Hematopoietic multipotent progenitor cell treated with erythropoietin and hydrocortisone succinate and interleukin-3 and kit ligand, for 6 days (in vitro differentiated cells): ENCODE measurements at regions not wholly inside any gene's neighbourhood (a gene's known extent, or its start where the extent isn't known, plus 50 kb on each side); places are given as distances from the start of the nearest gene placed in this dataset.

Experiments used
- DNase-seq: peaks from one replicate; pipeline ENCODE4 v3.0.0-alpha.2; 2015

DNA sequence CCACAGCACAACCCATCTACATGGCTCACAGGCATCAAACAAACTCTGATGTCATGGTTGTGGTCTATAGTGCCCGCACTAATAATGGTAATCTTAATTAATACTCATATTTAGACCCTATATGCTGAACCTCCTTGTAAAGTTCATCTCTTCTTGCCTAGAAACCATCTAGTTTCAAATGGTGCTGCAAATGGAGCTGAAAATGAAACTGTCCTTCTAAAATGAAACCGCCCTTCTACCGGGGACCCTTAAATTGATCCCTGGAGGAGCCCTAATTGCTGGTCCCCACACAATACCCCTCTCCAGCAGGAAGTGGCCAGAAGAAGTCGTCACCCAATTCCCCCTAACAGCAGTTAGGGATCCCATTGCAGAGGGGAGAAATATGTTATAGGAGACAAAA, 612.6 kb downstream of the MRPL39 start:
- no peak for DNase-seq

DNA sequence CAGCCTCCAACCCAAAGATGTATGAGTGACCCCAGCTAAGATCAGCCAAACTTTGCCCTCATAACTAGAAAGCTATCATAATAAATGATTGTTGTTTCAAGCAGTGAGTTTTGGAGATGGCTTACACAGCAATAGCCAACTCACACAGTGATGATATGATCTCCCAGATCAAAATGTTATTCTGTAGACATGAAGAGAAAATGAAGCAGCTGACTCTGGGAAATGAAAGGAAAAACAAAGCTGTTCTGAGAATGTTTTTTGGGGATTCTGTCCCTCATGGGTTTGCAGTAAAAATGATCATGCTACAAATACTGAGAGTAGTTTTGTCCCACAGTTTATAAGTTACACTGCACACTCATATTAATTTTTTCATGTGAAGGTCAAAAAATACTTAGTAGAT, 617.8 kb downstream of the MRPL39 start:
- DNase-seq, result no peak

DNA sequence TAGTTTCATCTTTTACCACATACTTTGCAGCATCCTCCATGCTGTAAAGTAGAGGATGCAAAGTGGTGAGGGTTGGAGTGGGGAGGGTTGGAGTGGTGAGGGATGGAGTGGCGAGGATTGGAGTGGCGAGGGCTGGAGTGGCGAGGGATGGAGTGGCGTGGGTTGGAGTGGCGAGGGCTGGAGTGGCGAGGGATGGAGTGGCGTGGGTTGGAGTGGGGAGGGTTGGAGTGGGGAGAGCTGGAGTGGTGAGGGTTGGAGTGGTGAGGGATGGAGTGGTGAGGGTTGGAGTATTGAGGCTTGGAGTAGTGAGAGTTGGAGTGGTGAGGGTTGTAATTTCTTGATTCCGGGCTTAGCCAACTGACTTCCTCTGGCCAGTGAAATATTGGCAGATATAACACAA, 618.3 kb downstream of the MRPL39 start:
- DNase-seq, result no peak

DNA sequence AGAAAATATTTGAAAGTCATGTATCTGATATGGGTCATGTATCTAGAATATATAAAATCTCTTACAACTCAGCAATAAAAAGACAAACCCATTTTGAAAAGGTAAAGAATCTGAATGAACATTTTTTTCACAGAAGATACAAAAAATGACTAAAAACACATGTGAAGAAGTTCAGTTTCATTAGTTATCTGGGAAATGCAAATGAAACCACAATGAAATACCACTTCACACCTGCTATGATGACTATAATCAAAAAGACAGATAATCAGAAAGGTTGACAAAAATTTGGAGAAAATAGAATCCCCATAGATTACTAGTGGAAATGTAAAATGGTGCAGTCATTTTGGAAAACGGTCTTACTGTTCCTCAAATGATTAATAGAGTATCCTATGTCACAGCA, 631.0 kb downstream of the MRPL39 start:
- DNase-seq, result no peak

DNA sequence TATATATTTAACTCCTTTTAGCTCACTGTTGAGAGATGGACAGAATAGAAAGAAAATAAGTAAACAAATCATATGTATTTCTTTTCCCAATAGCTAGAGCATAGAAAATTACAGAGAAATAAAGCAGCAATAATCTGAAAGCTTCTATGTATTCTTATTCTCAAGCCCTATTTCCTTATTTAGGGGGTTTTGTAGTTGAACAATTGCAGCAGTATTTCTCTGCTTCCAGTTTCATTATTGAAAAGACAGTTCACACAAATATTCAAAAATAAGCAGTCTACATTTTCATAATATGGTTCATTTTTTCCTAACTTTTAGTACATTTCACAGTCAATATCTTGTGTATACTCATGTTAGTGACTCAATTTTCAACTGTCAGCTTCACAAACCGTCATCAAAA, 638.2 kb downstream of the MRPL39 start:
- DNase-seq, result no peak

DNA sequence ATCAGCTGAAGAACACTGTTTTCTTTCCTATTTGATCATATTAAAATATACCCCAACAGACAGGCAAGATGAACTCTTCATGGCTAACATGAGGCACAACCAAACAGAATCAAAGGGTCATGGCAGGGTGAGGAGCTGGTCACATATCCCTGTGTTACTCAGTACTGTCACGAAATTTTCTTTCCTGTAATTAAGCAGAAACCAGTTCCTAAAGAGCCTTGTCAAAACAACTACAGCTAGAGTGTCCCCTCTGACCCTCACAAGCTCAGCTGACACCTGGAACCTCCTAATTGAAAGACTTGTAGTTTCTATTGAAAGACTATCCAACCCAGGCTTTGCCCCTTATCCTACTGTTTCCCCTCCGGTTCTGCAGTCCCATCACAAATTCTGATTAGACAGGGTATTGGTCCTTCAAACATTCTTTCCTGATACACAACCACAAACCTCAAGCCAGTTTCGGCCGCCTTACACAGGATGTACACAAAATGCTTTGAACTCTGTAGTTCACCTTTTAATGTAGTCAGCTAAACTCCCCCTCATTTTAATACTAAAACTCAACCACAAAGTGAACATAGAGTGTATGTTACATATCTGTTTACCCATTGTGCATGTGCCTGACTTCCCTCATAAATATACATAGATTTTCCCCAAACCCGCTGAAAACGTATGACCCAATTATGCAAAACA, 651.9 kb downstream of the MRPL39 start:
- no peak for DNase-seq

DNA sequence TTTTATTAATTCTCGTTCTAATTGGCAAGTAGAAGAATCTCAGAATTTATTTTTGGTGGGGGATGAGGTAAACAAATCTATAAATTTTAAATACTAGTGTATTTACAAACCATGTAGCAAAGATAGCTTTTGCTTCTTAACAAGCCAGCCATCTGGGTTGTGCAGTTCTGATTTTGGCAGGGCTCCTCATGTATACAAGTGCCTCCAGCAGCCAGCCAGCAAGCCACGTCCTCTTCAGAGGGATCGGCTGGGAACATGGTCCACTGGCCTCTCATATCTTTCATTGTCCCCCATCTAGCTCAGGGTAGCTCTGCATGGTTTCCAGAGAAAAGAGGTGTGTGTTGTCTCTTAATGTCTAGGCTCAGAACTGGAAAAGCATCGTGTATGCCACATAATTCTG, 659.1 kb downstream of the MRPL39 start:
- DNase-seq, result no peak

DNA sequence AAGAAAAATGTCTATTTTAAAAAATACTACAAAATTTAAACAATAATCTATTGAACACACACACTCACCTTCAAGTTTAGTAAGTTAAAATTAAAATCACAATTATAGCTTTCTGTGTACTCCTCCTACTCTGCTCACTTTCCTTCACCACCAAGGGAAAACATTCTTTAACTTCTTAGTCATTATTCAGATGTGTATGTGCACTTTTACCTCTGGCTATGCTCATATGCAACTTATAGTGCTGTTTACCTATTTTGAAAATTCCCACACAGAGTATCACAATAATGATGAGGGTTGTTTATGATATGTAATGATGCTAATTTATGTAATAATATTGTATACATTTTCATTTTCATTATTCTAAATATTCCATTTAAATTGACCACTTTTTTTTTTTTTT, 661.4 kb downstream of the MRPL39 start:
- DNase-seq, result no peak

DNA sequence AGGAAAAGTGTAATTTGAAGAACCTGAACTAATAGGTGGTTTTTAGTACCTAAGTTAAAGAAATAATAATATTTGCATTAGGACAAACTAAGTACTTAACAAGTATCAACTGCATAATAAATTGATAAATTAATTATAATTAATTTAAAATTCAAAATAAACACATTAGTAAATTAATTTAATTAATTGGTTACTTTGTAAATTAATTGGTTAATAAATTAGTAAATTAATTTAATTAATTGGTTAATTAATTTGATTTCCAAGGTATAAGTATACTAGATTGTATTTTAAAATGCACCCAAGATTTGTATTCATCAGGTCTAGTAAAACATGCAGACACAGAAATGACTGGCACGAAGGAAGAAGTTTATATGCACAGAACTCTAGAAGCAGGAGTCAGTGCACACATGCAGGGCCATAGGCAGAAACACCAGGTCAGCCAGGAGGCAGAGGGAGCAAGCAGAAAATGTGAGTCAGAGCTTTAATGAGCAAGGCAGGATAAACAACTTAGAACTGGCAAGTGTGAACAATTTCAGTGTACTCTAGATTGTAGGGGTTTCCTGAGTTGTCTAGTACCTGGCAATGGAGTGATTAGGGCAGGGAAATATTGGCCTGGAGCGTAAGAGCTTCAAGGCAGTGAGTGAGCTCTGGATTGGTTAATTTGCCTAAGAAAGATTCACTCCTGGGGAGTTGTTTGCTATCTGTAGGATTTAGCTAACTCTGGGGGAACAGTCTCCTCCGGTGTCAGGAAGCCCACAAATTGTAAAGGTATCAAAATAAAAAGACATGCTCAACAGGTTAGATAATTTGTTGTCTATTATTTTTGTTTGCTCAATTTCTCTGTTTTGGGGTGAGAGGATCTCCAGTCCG, 665.7 kb downstream of the MRPL39 start:
- no peak for DNase-seq

DNA sequence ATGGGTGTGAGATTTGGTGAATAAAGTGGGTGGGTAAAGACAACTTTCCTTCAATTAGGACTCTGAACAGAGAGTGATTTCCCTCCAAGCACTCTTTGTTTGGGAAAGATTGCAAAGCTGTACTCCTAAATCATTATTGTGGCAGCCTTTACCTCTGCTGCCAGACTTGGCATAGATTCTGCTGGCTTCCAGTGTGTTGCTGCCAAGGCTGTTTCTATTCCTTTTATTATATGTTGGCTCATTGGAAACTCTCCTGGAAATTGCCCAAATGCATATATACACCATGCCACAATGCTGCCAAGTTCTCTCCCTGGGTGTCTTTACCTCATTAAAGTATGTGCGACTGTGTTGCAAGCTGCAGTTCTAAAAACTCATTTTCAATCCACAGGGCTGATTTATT, 668.0 kb downstream of the MRPL39 start:
- no peak for DNase-seq

DNA sequence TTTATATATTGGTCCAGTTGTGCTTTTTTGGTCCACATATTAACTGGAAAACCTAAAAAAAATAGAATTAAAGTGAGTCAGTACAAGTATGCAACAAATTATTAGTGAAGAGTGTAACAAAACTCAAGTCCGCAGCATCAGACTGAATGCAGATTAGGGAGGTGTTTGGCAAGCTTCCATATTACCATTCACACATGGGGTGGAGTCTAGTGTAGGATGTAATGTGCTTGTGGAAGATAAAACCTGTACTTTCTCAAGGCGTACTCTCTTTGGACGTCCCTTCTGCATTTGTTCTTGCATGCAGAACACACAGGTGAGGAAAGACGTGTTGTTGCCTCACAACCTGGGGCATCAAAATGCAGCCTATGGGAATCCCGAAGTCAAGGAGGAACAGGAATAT, 668.7 kb downstream of the MRPL39 start:
- DNase-seq, result peak; percentile 1

DNA sequence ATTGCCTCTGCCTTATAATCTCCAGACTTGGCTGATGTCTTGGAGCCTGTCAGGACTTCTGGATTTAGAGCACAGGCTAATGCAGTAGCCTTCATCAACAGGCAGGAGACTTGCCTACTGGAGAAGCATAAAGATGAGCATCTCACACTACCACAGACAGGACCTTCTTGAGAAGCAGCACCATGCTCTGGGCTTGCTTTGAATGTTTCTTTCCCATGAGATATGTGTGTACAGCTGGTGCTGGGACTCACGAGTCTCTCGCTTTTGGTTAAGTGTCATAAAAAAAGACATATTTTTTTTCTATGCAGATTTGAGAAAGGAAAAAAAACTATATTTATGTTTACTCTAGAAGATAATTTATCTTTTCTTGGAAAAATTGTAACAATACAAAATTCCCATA, 671.3 kb downstream of the MRPL39 start:
- no peak for DNase-seq

DNA sequence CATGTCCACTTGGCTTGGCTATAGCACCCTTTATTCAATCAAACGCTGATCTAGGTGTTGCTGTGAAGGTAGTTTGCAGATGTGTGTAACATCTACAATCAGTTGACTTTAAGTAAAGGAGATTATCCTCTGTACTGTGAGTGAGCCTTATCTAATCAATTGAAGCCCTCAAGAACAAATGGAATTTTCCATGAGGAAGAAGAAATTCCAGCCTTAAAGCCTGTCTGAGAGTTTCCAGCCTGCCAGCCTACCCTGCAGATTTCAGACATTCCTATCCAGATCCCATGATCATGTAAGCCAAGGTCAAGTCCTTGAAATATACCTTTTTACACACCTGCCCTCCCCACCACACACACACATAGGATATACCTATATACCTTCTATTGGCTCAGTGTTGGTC, 696.7 kb downstream of the MRPL39 start:
- DNase-seq, result no peak

DNA sequence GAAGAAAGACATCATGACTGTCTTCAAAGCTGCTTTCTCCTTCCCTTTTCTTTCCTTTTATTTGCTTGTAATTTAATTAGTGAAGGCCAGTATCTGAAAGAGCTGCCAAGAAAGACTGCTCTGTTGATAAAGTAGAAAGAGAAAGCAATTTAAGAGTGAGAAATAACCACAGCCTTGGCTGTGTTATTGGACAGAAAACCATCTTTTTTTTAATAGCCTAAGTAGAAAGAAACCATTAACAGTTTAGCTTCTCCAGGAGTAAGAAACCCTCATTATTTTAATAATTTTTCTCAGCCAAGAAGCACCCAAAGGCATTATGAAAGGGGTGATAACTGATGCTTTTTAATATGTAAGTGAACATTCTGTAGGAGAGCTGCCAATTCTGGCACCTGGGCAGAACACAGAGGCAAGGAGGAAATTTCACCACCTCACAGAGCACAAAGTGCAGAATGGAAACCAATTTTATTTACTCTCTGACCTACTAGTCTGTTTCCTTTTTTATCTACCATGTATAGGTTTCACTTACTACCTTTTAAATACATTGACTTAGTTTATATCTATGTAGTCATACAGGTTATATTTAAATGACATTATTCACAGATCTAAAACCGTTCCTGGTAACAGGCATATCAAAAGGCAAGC, 703.2 kb downstream of the MRPL39 start:
- DNase-seq, result no peak

DNA sequence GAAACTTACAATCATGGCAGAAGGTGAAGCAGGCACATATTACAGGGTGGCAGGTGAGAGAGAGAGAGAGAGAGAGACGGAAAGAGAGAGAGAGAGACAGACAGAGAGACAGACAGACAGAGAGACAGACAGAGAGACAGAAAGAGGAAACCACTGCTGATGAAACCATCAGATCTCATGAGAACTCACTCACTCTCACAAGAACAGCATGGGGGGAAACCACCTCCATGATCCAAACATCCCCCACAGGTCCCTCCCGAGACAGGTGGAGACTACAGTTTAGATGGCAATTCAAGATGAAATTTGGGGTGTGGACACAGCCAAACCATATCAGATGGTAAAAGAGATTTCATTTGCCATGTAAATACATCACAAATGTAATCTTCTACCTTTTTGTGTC, 708.1 kb downstream of the MRPL39 start:
- no peak for DNase-seq

DNA sequence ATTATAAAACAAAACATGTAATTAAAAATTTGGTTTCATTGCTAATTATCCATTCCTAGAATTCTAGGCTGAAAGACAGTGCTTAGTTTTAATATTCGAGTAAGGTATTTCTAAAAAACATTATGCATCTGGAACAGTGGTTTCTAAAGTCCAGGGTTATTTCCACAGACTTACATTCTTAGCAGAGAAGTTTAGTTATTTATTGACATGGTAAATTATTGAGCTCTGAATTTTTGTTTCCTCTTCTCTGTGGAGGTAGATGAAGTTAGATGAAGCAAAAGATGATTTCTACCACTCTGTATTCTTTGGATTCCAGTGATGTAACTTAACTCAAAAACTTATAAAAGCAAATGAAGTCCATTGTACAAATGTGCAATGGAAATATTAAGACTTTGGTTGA, 709.4 kb downstream of the MRPL39 start:
- DNase-seq, result no peak

DNA sequence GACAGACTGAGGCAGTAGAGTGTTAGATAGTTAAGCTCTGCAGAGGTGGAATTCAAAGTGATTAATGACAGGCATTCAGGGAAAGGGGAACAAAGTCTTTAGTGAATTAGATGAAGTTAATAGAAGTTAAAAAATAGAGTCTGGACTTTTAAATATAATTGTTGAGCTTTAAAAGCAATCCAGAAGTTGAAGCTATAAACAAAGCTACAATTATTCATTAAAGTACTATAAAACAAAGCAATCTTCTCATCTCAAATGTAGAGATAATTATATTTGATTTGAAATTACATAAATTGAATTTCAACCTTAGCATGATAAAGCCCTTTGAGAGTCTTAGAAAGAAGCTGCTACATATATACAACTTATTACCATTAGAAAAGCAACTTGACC, 710.6 kb downstream of the MRPL39 start:
- no peak for DNase-seq

DNA sequence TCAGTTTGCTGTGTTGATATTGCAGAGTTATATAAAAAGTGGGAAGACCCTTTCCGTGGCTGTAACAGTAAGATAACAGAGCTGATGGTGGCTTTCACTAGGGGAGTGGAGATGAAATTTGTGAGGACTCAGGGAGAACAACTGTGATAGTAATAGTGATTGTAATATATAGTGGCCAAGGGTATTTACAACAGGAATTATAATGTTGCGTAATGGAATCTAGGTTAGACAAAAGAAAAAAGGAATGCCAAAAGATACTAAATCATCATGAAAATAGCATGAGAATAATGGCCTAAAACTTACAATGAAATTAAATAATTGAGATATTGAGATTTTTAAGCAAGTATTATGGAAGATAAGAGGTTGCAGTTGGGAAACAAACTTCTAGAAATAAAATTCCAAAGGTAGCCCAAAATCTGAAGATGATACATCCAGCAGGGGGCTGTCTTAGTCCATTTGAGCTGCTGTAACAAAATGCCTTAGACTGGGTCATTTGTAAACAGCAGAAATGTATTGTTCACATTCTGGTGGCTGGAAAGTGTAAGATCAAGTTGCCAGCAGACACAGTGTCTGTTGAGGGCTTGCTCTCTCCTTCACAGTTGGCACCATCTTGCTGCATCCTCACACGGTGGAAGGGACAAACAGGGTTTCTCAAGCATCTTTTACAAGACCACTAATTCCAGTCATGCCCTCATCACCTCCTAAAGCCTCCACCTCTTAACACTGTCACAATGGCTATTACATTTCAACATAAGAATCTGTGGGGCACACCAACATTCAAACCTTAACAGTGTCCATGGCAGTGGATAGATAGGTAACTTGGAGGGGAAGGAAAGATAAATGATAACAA, 711.2 kb downstream of the MRPL39 start:
- DNase-seq, result peak; percentile 7

DNA sequence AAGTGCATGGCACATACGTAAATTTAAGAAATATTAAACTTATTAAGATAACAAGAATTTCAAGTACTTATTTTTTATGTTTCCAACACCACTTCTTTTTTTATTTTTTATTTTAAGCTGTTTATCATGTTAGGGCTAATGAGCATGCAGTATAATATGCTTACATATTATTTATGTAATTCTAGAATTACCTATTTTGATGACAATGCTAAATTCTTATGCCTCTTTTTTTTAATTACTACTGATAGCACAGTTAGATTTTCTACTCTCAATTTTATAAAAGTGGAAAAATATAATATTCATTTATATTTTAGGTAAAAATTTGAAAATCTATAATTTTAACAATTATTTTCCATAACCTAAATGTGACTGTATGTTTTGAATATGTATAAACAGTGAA, 713.0 kb downstream of the MRPL39 start:
- no peak for DNase-seq

DNA sequence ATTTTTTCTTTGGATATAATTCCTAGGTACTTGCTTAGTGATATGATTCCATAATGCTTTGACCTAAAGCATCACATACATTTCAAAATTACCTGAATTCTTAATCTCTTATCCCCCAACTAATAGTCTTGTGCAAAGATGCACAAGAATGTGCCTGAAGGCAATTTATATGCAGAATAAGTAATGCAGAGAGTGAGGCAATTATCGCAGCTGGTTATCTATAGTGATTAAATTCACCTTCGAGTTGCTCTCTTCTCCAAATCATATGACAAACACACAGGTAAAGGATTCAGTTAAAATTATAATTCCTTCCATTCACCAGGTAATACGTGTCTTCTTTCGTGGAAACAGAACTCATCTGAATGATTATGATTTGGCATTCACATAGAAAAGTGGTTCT, 717.3 kb downstream of the MRPL39 start:
- DNase-seq, result no peak

DNA sequence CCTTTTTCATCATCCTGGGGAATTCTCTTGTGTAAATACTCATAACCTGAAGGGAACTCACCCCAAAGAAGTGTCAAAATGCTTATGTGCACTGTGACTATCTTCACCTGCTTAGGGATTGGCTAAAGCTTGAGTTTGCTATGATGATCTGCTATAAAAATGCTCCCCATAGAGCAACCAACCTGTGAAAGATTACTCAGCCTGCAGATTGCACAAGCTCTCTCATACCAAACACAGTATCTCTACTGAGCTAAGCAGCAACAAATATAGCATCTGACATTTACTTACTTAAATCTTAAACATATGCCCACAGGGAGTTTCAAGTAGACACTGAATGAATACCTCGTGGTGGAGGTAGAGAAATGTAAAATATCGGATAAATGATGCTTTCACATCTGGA, 725.8 kb downstream of the MRPL39 start:
- DNase-seq, result no peak

DNA sequence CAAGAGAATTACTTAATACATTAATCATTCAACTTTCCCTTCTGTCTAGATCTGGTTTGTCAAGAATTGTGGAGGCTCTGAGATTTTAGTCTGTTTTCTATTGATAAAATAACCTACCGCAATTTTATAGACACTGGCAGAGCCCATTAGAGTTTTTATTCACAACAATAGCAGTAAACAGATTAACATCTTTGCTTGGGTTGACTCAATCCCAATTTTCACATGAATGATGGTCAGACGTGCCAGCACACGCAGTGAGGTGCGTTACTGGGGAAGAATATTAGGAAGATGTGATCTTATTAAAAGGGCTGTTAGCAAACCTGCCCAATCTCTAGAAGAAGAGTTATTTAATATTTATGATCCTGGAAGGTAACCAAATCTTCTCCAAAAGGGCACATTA, 736.6 kb downstream of the MRPL39 start:
- no peak for DNase-seq

DNA sequence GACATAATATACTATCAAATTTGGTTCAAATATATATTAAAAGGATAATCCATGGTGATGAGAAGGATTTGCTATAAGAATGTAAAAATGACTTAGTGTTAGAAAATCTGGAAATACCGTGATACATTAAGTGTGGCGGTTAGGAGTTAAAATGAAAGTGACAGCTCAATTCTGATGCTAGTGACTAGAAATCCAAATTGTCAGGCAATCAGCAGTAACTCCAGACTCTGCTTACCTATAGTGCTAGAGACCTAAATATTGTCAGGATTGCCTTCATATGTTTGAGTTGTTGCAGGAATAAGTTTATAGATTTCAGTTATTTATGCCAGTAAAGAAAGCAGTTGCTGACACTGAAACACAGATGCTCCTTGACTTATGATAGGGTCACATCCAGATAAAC, 737.4 kb downstream of the MRPL39 start:
- no peak for DNase-seq
